IMR-90 (cell line): ENCODE measurements at regions not wholly inside any gene's neighbourhood (a gene's known extent, or its start where the extent isn't known, plus 50 kb on each side); places are given as distances from the start of the nearest gene placed in this dataset.

Experiments used
- ATAC-seq: fragments of 200-7000 bp; cut with Tn5 transposase; 2 replicates; pipeline ENCODE4 v1.9.1; 2020; ENCODE audit warnings: low read depth, mild to moderate bottlenecking, moderate library complexity
- BruUV-seq: library from RNA; stranded (reverse); fragments of 400-500 nt; replicated peaks from 2 replicates; lab custom pipeline; 2021; lab: Mats Ljungman, UMichigan
- CTCF ChIA-PET: fragments of 300-600 bp; formaldehyde crosslinking; extraction: SDS; loops from one replicate; lab custom pipeline; 2021; ENCODE audit warnings: antibody characterized with exemption; lab: Yijun Ruan, JAX
- POLR2A ChIA-PET: fragments of 300-600 bp; sonication (Branson Sonifier 250); formaldehyde crosslinking; loops from one replicate; lab custom pipeline; 2022; ENCODE audit warnings: antibody characterized with exemption; ENCODE audit not compliant: unreplicated experiment; lab: Charles Lee
- DNase-seq: peaks from one replicate; pipeline ENCODE4 v3.0.0; 2013
- H2AFZ ChIP-seq: replicated peaks from 2 replicates; pipeline ENCODE3; 2013; ENCODE audit warnings: low read length, mild to moderate bottlenecking; ENCODE audit not compliant: poor library complexity
- H2AK5ac ChIP-seq: 2 replicates; pipeline ENCODE4 v1.6.1; 2013; ENCODE audit warnings: low read depth, low read length, inconsistent platforms
- H2AK9ac ChIP-seq: replicated peaks from 2 replicates; pipeline ENCODE3; 2013; ENCODE audit warnings: mild to moderate bottlenecking, low read depth, low read length, moderate library complexity; ENCODE audit not compliant: poor library complexity
- H2BK120ac ChIP-seq: 2 replicates; pipeline ENCODE4 v1.6.1; 2013; ENCODE audit warnings: low read depth, low read length, inconsistent platforms
- H2BK15ac ChIP-seq: 3 replicates; pipeline ENCODE4 v1.6.1; 2013; ENCODE audit warnings: low read depth, low read length, inconsistent platforms
- H2BK20ac ChIP-seq: 2 replicates; pipeline ENCODE4 v1.6.1; 2013; ENCODE audit warnings: low read depth, mild to moderate bottlenecking, inconsistent platforms, low read length, moderate library complexity
- H2BK5ac ChIP-seq: 2 replicates; pipeline ENCODE4 v1.6.1; 2013; ENCODE audit warnings: mild to moderate bottlenecking, low read depth, low read length, inconsistent platforms; ENCODE audit not compliant: poor library complexity, severe bottlenecking
- H3K14ac ChIP-seq: replicated peaks from 2 replicates; pipeline ENCODE4 v1.6.1; 2013; ENCODE audit warnings: low read depth, low read length, inconsistent platforms
- H3K18ac ChIP-seq: 2 replicates; pipeline ENCODE4 v1.6.1; 2013; ENCODE audit warnings: low read depth, low read length, control low read depth
- H3K23ac ChIP-seq: 2 replicates; pipeline ENCODE4 v1.6.1; 2013; ENCODE audit warnings: low read depth, low read length, inconsistent platforms
- H3K27ac ChIP-seq: 2 replicates; pipeline ENCODE4 v1.5.1; 2013; ENCODE audit warnings: mild to moderate bottlenecking, control low read depth, low read length; ENCODE audit not compliant: insufficient read depth
- H3K27me3 ChIP-seq: 2 replicates; pipeline ENCODE4 v1.6.1; 2013; ENCODE audit warnings: low read length; ENCODE audit not compliant: control insufficient read depth, insufficient read depth
- H3K36me3 ChIP-seq: 2 replicates; pipeline ENCODE4 v1.6.1; 2013; ENCODE audit warnings: low read length, mixed read lengths; ENCODE audit not compliant: control insufficient read depth, insufficient read depth
- H3K4ac ChIP-seq: 2 replicates; pipeline ENCODE4 v1.6.1; 2013; ENCODE audit warnings: low read depth, low read length, inconsistent platforms
- H3K4me1 ChIP-seq: 2 replicates; pipeline ENCODE4 v1.6.1; 2013; ENCODE audit warnings: low read length, mixed read lengths; ENCODE audit not compliant: control insufficient read depth, insufficient read depth
- H3K4me2 ChIP-seq: 2 replicates; pipeline ENCODE4 v1.6.1; 2013; ENCODE audit warnings: low read depth, mild to moderate bottlenecking, control low read depth, low read length, moderate library complexity
- H3K4me3 ChIP-seq: 2 replicates; pipeline ENCODE4 v1.5.1; 2013; ENCODE audit warnings: low read depth, mild to moderate bottlenecking, control low read depth, low read length, moderate library complexity; ENCODE audit not compliant: insufficient read depth
- H3K56ac ChIP-seq: 2 replicates; pipeline ENCODE4 v1.6.1; 2013; ENCODE audit warnings: low read length, inconsistent platforms; ENCODE audit not compliant: insufficient read depth; ENCODE audit errors: extremely low read depth
- H3K79me1 ChIP-seq, 2 experiments: 2 replicates each; pipeline ENCODE4 v1.6.1; 2013; ENCODE audit warnings: low read length in 2 of 2, inconsistent platforms in 1 of 2, low read depth in 1 of 2
- H3K9ac ChIP-seq: 2 replicates; pipeline ENCODE4 v1.6.1; 2013; ENCODE audit warnings: low read depth, low read length, control low read depth
- H3K9me1 ChIP-seq: 2 replicates; pipeline ENCODE4 v1.6.1; 2013; ENCODE audit warnings: low read length, inconsistent platforms; ENCODE audit not compliant: insufficient read depth
- H3K9me3 ChIP-seq: 2 replicates; pipeline ENCODE4 v1.6.1; 2013; ENCODE audit warnings: low read length; ENCODE audit not compliant: control insufficient read depth, insufficient read depth
- H4K20me1 ChIP-seq: 2 replicates; pipeline ENCODE4 v1.6.1; 2013; ENCODE audit warnings: low read length, inconsistent platforms; ENCODE audit not compliant: insufficient read depth
- H4K5ac ChIP-seq: 2 replicates; pipeline ENCODE4 v1.6.1; 2013; ENCODE audit warnings: mild to moderate bottlenecking, low read depth, low read length, control low read depth
- H4K8ac ChIP-seq, 2 experiments: 2 replicates each; pipeline ENCODE4 v1.6.1; 2013; ENCODE audit warnings: low read depth in 2 of 2, low read length in 2 of 2, control low read depth in 1 of 2, inconsistent platforms in 1 of 2
- H4K91ac ChIP-seq: 2 replicates; pipeline ENCODE4 v1.6.1; 2013; ENCODE audit warnings: low read depth, low read length, inconsistent platforms; ENCODE audit not compliant: insufficient read depth
- BHLHE40 ChIP-seq: fragments of 150-350 bp; IDR thresholded peaks from 2 replicates; pipeline ENCODE4 v1.6.1; 2016; ENCODE audit warnings: mild to moderate bottlenecking, low read depth, low read length
- CEBPB ChIP-seq: IDR thresholded peaks from 2 replicates; pipeline ENCODE4 v1.6.1; 2012; ENCODE audit warnings: low read depth, low read length, improper control_type of control experiment
- CHD1 ChIP-seq: IDR thresholded peaks from 2 replicates; pipeline ENCODE4 v1.6.1; 2012; ENCODE audit warnings: low read depth, low read length, improper control_type of control experiment
- FOS ChIP-seq: fragments of 150-350 bp; IDR thresholded peaks from 2 replicates; pipeline ENCODE4 v1.6.1; 2016; ENCODE audit warnings: low read depth, low read length
- MXI1 ChIP-seq: IDR thresholded peaks from 2 replicates; pipeline ENCODE4 v1.6.1; 2012; ENCODE audit warnings: low read depth, mild to moderate bottlenecking, low read length, moderate library complexity, borderline replicate concordance
- NFE2L2 ChIP-seq: fragments of 150-350 bp; IDR thresholded peaks from 2 replicates; pipeline ENCODE4 v1.6.1; 2016; ENCODE audit warnings: low read depth, mild to moderate bottlenecking, low read length
- POLR2A ChIP-seq: IDR thresholded peaks from 2 replicates; pipeline ENCODE4 v1.6.1; 2012; ENCODE audit warnings: mild to moderate bottlenecking, low read depth, low read length
- RCOR1 ChIP-seq: IDR thresholded peaks from 2 replicates; pipeline ENCODE4 v1.6.1; 2012; ENCODE audit warnings: mild to moderate bottlenecking, low read length, improper control_type of control experiment; ENCODE audit not compliant: insufficient replicate concordance
- RFX5 ChIP-seq: IDR thresholded peaks from 2 replicates; pipeline ENCODE4 v1.8.0; 2012; ENCODE audit warnings: low read depth, mild to moderate bottlenecking, low read length, moderate library complexity
- SMC3 ChIP-seq: fragments of 150-350 bp; IDR thresholded peaks from 2 replicates; pipeline ENCODE4 v1.6.1; 2016; ENCODE audit warnings: low read depth, mild to moderate bottlenecking, antibody characterized with exemption, low read length, moderate library complexity
- dilution Hi-C: fragments of 300-500 bp; cut with HindIII; formaldehyde crosslinking; loops from one replicate; pipeline ENCODE4 v1.14.3; 2018; ENCODE audit warnings: low sequenced_read_pairs; ENCODE audit not compliant: unreplicated experiment
- in situ Hi-C: fragments of 300-500 bp; cut with MboI; formaldehyde crosslinking; loops from 3 replicates; pipeline ENCODE4 v1.14.3; 2019; ENCODE audit warnings: low sequenced_read_pairs, inconsistent platforms, mixed read lengths
- intact Hi-C: fragments of 100-400 bp; cut with micrococcal nuclease; formaldehyde crosslinking; loops from 2 replicates; pipeline ENCODE4 v1.10.0; 2022
- TF ChIP-seq, protein P1 (sequence below): conservative IDR thresholded peaks from 2 replicates; pipeline ENCODE4 v1.5.1; 2012; ENCODE audit warnings: mild to moderate bottlenecking, low read depth, low read length, improper control_type of control experiment
- TF ChIP-seq, protein P2 (sequence below): fragments of 150-350 bp; IDR thresholded peaks from 2 replicates; pipeline ENCODE4 v1.6.1; 2016; ENCODE audit warnings: low read depth, mild to moderate bottlenecking, low read length, moderate library complexity, borderline replicate concordance
- TF ChIP-seq, protein P3 (sequence below): fragments of 150-350 bp; IDR thresholded peaks from 2 replicates; pipeline ENCODE4 v1.6.1; 2017; ENCODE audit warnings: mild to moderate bottlenecking, antibody characterized with exemption, low read length, low read depth

DNA sequence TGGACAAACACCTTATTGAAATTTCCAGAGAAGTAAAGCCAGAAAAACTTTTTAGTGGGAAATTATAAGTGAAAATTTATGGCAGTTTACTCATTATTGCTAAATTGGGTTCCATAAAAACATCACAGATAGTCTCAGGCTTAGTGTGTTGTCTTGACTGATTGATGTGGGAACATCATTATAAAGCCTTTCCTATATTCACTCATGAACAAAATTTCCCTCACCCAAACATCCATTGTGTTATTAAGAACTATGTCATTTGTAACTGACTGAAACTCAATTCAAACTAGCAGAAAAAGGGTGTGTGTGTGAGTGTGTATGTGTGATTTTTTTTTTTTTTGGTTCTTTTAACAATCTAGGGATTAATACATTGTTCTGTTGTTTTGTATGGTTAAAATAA is 143.7 kb upstream of the SEMA6A start:
- dilution Hi-C loops = no loop called here

More for the DNA sequence above, 143.7 kb upstream of the SEMA6A start:
- no peak overlapping the region for H3K27ac ChIP-seq
- no peak overlapping the region for H3K56ac ChIP-seq
- no peak overlapping the region for H3K9ac ChIP-seq
- peaks cover 3% of the 10 kb centered on the region; the same call in 1 of the 2 replicates for H3K9me3 ChIP-seq
- no peak overlapping the region for H2BK5ac ChIP-seq
- H3K4me2 ChIP-seq = no peak overlapping the region
- no peaks in the 10 kb centered on the region for H3K27me3 ChIP-seq
- ChIA-PET POLR2A (no interaction called here), CTCF (no interaction called here)
- ATAC-seq (no peak), DNase-seq (no peak)
- no peaks in the 10 kb centered on the region for H4K20me1 ChIP-seq
- H3K4me1 ChIP-seq = no peaks in the 10 kb centered on the region
- no peaks in the 10 kb centered on the region for H3K36me3 ChIP-seq
- no peak overlapping the region for H3K18ac ChIP-seq
- H2BK15ac ChIP-seq = no peak overlapping the region
- no peak overlapping the region for H2AFZ ChIP-seq
- no peak overlapping the region for H3K23ac ChIP-seq
- no peak overlapping the region for H4K91ac ChIP-seq
- no peak overlapping the region for H3K14ac ChIP-seq
- no peak overlapping the region for H2BK120ac ChIP-seq
- H3K4me3 ChIP-seq = no peak overlapping the region
- TF ChIP-seq, protein P1, sequence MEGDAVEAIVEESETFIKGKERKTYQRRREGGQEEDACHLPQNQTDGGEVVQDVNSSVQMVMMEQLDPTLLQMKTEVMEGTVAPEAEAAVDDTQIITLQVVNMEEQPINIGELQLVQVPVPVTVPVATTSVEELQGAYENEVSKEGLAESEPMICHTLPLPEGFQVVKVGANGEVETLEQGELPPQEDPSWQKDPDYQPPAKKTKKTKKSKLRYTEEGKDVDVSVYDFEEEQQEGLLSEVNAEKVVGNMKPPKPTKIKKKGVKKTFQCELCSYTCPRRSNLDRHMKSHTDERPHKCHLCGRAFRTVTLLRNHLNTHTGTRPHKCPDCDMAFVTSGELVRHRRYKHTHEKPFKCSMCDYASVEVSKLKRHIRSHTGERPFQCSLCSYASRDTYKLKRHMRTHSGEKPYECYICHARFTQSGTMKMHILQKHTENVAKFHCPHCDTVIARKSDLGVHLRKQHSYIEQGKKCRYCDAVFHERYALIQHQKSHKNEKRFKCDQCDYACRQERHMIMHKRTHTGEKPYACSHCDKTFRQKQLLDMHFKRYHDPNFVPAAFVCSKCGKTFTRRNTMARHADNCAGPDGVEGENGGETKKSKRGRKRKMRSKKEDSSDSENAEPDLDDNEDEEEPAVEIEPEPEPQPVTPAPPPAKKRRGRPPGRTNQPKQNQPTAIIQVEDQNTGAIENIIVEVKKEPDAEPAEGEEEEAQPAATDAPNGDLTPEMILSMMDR = no peak
- TF ChIP-seq RCOR1 (no peak), NFE2L2 (no peak), MXI1 (no peak), POLR2A (no peak), SMC3 (no peak), CHD1 (no peak), RFX5 (no peak), CEBPB (no peak), FOS (no peak), BHLHE40 (no peak)
- TF ChIP-seq, protein P2, sequence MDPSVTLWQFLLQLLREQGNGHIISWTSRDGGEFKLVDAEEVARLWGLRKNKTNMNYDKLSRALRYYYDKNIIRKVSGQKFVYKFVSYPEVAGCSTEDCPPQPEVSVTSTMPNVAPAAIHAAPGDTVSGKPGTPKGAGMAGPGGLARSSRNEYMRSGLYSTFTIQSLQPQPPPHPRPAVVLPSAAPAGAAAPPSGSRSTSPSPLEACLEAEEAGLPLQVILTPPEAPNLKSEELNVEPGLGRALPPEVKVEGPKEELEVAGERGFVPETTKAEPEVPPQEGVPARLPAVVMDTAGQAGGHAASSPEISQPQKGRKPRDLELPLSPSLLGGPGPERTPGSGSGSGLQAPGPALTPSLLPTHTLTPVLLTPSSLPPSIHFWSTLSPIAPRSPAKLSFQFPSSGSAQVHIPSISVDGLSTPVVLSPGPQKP = no peak
- TF ChIP-seq, protein P3, sequence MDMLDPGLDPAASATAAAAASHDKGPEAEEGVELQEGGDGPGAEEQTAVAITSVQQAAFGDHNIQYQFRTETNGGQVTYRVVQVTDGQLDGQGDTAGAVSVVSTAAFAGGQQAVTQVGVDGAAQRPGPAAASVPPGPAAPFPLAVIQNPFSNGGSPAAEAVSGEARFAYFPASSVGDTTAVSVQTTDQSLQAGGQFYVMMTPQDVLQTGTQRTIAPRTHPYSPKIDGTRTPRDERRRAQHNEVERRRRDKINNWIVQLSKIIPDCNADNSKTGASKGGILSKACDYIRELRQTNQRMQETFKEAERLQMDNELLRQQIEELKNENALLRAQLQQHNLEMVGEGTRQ = no peak
- H3K9me1 ChIP-seq = no peaks in the 10 kb centered on the region
- in situ Hi-C loops = no loop called here
- no peak overlapping the region for H3K4ac ChIP-seq
- H2AK5ac ChIP-seq = no peak overlapping the region
- H2BK20ac ChIP-seq = no peak overlapping the region
- no TSS peak for BruUV-seq
- H4K8ac ChIP-seq = no peak overlapping the region
- H2AK9ac ChIP-seq = no peak overlapping the region
- no peak overlapping the region for H4K5ac ChIP-seq
- H3K79me1 ChIP-seq = no peaks in the 10 kb centered on the region
- intact Hi-C loops = no loop called here
